ENCODE measurements at regions not wholly inside any gene's neighbourhood (a gene's known extent, or its start where the extent isn't known, plus 50 kb on each side); places are given as distances from the start of the nearest gene placed in this dataset.

DNA sequence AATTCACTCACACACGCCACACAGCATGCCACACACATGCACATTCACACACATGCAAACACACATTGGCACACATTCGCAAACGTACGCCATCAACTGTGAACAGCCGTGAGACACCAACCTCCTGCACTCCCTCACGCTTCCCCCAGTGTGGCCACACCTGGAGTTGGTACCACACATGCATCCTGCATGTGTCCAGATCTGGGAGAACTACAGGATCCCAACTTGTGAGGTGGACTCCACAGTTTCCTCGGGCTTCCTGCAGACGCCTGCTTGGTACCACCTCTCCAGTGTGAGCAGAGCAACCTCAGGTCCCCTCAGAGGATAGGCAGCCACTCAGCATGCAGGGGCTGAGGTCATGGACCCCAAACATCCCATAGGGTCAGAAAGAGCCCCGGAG, 239.0 kb downstream of the EIPR1 start:
- ATAC-seq (no peak), DNase-seq (no peak)

DNA sequence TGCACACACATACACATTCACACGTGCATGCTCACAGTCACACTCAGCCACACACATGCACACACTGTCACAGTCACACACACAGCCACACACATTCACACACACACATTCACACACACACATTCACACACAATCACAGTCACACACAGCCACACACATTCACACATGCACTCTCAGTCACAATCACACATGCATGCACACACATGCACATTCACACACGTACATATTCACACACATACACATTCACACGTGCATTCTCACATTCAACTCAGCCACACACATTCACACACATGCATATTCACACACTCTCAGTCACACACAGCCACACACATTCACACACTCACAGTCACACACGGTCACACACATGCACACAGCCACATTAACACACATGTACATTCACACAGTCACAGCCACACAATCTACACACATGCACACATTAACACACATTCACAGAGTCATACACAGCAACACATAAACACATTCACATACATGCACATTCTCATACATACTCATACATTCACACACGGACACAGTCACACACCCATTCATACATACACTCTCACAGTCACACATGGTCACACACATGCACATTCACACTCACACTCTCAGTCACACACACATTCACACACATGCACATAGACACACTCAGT, 239.8 kb downstream of the EIPR1 start:
- no peak for DNase-seq
- ATAC-seq, result no peak

DNA sequence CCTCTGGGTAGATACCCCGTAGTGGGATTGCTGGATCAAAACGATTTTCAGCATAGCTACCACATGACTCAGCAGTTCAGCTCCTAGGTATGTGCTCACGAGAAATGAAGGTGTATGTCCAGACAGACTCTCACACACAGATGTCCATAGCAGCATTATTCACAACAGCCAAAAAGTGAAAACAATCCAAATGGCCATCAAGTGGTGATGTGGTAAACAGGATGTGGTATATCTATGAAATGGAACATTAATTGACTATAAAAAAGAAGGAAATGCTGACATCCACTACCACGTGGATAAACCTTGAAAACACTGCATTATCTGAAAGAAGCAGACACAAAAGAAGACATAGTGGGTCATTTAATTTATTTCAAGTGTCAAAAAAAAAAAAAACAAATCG, 241.9 kb downstream of the EIPR1 start:
- ATAC-seq (no peak), DNase-seq (no peak)

DNA sequence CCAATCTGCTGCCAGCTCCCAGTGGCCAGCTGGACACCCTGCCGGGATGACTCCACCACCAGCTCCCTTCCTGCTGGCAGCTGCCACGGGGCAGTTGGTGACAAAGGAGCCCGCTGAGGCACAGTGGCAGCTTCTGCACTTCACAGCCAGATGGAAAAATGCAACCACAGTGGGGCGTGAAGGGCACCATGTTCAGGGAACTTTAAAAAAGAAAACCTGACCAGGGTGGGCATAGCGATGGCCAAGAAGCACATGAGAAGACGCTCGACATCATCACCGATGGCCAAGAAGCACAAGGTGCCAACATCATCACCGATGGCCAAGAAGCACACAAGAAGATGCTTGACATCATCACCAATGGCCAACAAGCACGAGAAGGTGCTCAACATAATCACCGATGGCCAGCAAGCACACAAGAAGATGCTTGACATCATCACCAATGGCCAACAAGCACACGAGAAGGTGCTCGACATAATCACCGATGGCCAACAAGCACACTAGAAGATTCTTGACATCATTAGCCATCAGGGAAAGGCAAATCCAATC, 243.5 kb downstream of the EIPR1 start:
- DNase-seq, result no peak
- ATAC-seq, result no peak

DNA sequence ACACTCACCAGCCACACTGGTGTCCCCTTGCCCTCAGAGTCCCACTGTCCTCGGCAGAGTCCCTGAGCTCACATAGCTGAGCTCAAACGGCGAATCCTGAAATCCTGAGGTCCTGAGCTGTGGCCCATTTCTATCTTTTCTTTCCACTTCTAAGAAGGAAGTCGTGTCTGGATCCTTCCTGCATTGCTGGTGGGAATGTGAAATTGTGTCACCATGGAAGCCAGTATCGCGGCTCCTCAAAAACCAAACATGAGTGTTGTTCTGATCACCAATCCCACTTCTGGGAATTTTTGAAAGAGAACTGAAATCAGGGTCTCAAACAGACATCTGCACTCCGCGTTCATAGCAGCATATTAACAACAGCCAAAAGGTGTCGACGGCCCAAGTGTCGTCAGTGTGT, 244.7 kb downstream of the EIPR1 start:
- no peak for DNase-seq
- no peak for ATAC-seq

DNA sequence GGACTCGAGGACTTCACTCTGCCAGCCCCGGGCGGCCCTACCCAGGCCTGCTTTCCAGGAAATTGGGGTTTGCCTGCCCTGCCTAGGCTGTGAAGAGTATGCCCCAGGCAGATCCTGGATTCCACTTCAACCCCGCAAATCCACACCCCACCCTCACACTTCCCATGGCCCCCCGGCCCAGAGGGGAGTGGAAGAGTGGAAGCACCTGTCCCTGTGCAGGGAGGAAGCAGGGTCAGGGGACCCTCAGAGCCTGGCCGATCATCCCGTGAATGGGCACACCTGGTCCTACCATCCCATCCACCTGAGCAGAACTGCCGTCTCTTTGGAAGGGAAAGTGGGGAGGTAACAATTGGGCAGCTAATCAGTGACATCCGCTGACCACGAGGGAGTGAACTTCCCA, 245.2 kb downstream of the EIPR1 start:
- no peak for ATAC-seq
- no peak for DNase-seq

DNA sequence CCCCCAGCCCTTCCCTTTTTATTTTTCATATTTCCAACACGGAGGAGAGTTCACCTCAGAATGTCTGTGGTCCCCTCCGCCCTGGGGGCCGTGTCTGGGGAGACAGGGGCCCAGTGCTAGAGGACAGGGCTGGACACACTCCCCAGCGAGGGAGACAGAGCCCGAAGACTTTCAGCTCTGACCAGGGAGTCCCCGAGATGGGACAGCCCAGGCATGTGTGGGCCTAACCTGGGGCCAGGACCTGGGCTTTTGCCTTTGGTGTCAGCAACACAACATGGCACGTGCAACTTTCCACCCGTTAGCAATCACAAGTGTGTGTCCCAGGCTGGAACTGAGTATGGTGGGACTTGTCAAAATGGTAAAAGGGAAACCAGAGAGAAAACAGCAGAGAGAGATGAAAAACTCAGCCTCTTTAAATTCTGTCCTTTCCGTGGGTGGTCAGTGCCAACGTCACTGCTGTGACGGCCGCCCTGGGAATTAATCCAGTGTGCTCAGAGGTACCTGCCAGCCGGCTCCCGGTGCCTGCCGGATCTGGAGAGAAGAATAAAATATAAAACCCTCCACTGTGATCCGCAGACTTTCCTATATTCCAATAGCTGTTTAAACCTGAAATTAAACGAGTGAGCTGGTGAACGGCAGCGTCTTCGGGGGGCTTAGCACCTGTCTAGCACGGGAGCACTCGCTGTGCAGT, 245.8 kb downstream of the EIPR1 start:
- DNase-seq, result no peak

DNA sequence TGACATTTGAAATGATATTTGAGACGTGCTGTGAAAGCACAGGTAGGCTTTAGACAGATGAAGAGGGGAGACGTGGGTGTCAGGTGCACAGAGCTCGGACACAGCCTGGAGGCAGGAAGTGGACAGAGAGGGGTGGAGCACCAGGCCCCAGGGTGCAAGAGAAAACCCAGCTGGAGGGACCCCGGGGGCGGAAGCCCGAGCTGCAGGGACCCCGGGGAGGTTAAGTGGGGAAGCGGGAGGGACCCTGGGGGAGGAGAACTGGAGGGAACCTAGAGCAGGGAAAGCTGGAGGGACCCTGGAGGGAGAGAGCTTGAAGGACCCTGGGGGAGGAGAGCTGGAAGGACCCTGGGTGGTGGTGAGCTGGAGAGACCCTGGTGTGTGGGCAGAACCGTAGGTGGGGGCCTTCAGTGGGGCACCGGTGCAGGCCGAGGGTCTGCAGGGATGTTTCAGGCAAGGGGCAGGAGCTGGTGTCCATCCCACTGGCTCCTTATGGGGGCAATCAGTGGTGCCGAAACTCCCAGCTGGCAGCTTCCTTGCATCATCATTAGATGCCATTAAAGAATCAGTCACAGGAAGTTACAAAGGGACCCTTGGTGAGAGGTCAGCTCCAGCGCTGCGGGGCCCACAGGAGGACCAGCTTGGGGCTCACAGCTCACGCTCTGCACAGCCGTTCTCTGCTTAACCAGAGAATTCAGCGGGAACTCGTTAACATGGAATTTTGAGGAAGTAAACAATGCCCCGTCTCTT, 246.6 kb downstream of the EIPR1 start:
- DNase-seq, result no peak
- no peak for ATAC-seq

More for the DNA sequence above, 245.8 kb downstream of the EIPR1 start:
- ATAC-seq, result no peak

DNA sequence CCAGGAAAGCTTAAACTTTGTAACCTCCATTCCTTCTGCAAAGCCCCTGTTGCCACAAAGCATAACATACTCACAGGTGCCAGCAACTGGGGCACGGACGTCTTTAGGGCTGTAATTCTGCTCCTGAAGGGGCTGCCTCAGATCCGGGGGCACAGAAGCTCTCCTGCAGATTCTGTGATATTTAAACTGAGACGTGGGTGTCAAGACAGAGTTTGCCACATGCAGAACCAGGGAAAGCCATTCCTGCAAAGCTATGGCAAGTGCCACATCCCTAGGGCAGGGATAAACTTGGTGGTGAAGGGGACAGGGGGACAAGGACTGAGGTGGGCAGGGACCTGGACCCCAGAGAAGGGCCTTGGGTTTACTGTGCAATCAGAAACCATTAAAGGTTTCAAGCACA, 247.2 kb downstream of the EIPR1 start:
- DNase-seq (no peak), ATAC-seq (no peak)

DNA sequence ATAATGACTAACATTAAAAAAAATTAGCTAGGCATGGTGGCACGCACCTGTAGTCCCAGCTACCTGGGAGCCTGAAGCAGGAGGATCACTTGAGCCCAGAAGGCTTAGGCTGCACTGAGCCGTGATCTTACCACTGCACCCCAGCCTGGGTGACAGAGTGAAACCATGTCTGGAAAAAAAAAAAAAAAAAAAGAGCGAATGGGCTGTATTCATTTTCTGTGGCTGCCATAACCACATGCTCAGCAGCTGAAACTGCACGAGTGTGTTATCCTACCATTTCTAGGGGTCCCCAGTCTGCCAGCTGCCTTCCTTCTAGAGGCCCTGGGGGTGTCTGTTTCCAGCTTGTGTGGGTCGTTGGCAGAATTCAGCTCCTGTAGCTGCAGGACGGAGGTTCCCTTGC, 247.8 kb downstream of the EIPR1 start:
- no peak for ATAC-seq

DNA sequence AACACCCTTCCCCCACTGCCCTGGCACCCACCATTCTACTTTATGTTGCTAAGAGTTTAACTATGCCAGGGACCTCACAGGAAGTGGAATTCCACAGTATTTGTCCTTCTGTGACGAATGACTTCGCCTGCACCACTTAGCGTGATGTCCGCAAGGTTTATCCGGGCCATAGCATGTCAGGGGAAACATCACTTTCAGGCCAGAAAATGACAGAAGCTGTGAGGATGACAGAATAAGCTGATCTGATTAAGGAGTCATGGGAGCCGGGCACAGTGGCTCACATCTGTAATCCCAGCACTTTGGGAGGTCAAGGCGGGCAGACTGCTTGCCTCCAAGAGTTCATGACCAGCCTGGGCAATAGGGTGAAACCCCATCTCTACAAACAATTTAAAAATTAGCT, 248.8 kb downstream of the EIPR1 start:
- ATAC-seq (no peak), DNase-seq (no peak)

More for the DNA sequence above, 247.8 kb downstream of the EIPR1 start:
- no peak for DNase-seq

DNA sequence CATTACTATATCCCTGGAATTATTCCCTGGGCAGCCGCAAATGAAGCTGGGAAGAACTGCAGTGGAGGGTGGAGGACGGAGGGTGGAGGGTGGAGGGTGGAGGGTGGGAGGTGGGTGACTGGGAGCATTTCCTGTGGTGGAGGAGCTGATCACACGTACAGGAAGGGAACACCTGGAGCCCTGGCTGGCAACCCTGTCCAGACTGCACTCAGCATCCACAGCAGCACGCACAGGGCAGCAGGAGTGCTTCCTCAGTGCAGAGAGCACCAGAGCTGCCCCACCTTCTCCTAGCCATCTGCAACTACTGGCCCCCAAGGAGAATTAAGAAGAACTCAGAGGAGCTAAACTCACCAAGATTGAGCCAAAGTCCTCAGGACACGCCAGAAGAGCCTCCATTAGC, 249.9 kb downstream of the EIPR1 start:
- ATAC-seq (no peak), DNase-seq (no peak)

DNA sequence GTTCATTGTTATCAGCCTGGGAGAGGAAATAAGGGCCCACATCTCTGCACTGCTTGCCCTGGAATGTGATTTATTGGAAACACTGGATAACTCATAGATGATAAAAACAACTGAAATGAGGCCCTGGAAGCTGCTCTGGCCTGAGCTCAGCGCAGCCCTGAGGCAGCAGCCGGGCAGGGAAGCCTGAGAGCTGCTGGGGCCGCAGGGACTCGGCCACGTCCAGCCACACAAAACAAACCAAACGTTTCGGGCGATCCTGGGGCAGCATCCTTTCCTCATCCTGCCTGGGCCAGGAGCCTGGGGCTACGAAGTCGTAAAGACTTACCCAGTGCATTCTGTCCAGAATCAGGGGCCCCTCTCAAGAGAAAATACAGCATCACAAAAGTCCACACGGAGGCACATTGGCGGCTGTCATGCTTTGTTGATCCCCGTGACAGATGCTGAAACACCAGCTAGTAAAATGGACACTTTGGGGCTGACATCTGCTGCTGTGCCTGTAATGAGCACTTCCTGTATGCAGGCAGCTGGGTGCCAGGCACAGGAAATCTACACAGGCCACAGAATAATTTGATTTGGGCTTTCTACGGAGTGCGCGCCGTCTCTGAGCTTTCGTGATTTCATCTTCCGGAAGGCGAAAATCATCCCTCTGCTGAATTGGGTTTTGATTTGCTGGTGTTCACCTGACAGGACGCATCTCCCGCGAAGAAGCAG, 250.6 kb downstream of the EIPR1 start:
- no peak for ATAC-seq

DNA sequence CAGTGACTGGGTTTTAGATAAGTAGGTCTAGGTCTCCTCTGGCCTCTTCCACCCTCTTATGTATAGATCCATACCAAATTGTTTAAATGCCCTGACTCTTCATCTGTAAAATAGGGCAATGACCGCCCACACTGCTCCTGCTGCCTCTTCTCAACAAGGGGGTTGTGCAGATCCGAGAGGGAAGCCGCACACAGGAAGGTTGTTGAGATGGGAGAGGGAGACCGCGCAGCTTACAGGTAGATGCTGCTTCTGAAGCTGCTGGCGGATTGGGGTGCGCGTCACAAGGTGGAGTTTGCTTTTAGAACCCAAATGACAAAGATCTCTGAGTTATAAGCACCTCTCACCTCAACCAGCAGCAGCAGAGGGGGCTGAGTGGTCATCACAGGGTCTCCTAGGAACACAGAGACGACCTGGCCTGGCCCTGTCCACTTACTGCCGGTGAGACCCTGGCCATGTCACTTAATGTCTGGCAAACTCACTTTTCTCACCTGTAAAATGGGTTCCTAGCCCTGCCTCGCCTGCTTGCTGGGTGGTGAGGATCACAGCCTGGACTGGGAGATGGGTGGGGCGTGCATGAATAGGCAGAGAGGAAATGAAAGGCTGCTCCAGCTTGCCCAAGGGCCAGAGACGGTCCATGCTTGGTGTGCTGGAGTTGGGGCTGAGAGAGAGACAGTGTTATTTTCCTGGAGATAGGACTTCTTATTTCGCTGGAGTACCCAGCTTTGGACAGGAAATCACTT, 251.3 kb downstream of the EIPR1 start:
- ATAC-seq (no peak), DNase-seq (no peak)

More for the DNA sequence above, 250.6 kb downstream of the EIPR1 start:
- no peak for DNase-seq

DNA sequence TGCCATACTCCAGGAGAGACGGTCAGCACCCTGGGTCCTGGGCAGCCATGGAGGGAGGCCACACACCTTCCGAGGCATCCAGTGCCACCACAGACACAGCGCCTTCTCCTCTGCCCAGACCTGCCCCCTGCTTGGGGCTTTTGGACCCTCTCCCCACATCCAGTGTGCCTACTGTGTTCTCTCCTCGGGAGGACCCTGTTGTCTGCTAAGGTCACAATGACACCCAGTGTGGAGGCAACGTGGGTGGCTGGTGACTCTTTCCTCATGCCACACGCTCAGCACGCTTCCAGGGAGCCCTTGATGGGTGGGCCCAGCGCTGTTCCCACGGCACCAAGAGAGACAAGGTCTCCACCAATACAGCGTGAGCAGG, 251.9 kb downstream of the EIPR1 start:
- ATAC-seq (no peak), DNase-seq (no peak)

DNA sequence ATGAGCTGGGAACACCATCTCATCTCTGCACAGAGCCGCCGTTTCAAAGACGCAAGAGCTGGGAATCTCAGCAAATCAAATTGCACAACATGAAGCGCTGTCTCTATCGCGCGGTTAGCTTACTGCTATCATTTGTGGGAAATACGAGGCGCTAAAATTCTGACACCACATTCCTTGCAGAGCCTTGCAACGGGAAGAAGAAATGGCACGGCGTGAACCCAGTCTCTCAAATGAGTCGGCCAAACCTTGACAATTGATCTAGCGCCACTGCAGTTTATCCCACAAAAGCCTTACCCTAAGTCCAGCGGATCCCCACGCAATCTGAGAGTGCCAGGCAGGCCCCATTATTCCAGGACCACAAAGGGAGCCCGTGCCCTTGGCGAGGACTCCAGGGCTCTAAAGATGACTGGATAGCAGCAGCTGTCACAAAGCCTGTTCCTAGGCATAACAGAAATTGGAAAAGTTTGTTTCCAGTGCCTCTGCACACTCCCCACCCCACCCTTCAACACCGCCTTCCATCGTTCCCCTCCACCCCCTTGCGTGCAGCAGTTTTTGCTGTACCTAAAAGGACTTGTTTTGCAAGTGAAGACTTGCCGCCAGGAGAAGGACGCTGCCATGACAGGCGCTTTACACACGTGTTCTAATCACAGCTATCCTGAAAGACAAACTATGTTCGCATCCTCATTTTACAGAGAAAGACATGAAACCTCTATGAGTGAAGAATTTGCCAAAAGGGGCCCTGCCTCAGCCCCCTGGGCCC, 252.4 kb downstream of the EIPR1 start:
- no peak for ATAC-seq
- no peak for DNase-seq

DNA sequence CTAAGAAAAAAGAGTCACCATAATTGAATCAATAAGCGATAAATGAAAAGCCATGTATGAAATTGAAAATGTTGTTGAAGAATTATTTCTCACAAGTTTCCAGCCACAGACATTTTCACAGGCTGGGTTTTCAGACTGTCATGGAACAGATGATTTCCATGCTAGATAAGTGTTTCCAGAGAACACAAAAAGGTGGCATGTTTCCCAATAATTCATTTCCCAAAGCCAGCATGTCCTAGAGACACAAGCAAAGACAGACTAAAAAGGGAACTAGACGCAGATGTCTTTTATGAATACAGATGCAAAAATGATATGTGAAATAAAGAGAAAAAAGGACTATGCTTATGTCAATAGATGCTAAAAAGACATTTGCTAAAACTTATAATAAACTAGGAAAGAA, 255.1 kb downstream of the EIPR1 start:
- DNase-seq, result no peak
- no peak for ATAC-seq

DNA sequence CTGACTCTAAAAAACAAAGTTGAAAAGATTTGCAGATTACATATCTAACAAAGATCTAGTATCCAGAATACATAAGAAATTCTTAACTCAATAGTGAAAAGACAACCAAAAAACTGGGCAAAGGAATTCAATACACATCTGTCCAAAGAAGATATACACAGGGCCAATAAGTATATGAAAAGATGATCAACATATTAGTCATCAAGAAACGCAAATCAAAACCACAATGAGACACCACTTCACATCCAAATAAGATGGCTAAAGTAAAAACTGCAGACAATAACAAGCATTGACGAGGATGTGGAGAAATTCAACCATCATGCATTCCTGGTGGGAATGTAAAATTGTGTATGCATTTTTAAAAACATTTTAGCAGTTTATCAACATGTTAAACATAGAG, 256.0 kb downstream of the EIPR1 start:
- no peak for ATAC-seq
- no peak for DNase-seq

DNA sequence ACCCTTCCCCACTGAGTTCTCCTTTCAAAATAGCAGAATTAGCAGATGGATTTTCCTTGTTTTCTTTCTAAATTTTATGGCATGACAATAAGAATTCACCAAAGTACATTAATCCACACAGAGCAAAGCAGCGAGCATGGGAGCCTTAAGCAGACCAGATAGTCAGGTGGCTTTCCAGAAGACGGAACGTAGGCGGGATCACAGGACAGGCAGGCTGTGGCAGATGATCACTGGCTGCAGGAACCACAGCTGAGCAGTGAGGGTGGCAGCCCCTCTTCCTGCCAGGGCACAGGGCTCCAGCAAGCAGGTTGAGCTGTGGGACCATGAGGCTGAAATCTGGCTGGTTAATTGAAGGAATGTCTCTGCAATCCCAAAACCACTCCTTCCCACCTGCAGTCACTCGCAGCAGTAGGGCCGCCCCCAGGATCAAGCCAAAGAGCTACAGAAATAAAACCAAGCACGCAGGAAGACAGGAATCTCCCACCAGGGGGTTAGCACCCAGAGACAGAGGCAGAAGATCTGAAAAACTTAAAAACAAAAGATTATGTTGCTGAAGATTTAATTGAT, 259.9 kb downstream of the EIPR1 start:
- ATAC-seq (no peak), DNase-seq (no peak)

DNA sequence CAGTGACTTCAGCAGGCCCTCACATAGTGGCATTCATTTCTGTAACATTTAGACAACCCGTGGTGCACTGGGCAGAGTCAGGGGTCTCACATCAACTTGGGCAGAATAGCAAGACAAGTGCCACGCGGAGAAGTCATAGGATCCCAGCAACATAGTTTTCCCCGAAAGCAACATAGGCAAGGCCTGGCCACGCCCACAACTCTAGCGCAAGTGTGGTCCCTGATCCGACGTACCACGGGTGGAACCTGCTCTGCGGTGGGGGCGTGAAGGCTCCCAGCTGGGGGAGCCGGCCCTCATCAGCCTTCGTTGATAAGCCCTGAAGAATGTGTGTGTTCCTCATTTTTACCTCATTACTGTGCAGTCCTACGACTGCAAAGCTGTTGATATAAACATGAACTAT, 261.2 kb downstream of the EIPR1 start:
- ATAC-seq (no peak), DNase-seq (no peak)

Data from stimulated activated naive CD8-positive, alpha-beta T cell treated with anti-CD3 and anti-CD28 coated beads, Interleukin-15, Interleukin-2, amounts not matched to agents 100 U/mL and 50 U/mL, for 24 hours (primary cell).